Astrocyte of the cerebellum (primary cell): ENCODE measurements at regions not wholly inside any gene's neighbourhood (a gene's known extent, or its start where the extent isn't known, plus 50 kb on each side); places are given as distances from the start of the nearest gene placed in this dataset.

Experiments used
- DNase-seq: peaks from one replicate; pipeline ENCODE4 v3.0.0-alpha.2; 2011; ENCODE audit warnings: low read depth
- H3K4me3 ChIP-seq: 2 replicates; pipeline ENCODE4 v1.5.1; 2011; ENCODE audit warnings: mild to moderate bottlenecking, low read depth, low read length, moderate library complexity
- CTCF ChIP-seq: IDR thresholded peaks from 2 replicates; pipeline ENCODE4 v1.5.1; 2012; ENCODE audit warnings: low read length, low read depth, moderate library complexity, mild to moderate bottlenecking; ENCODE audit errors: missing control alignments
- in situ Hi-C: cut with HindIII; loops from 2 replicates; pipeline ENCODE4 v1.10.0; 2017; ENCODE audit warnings: low sequenced_read_pairs

- H3K4me3 ChIP-seq, result no peak overlapping the region
- in situ Hi-C loops, result no loop called here
- no peak for DNase-seq
- no peak for TF ChIP-seq CTCF
Measured at GRCh38 chr3:191148131-191148530, 50.9 kb upstream of the OSTN start.

- H3K4me3 ChIP-seq, result no peak overlapping the region
- TF ChIP-seq CTCF, result no peak
- in situ Hi-C loops, result no loop called here
- DNase-seq, result no peak
Measured at GRCh38 chr3:191143224-191143623, 55.8 kb upstream of the OSTN start.

- no peak for TF ChIP-seq CTCF
- DNase-seq, result peak; percentile 34
- in situ Hi-C loops, result no loop called here
- H3K4me3 ChIP-seq, result no peak overlapping the region
Measured at GRCh38 chr3:191141728-191142127, 57.3 kb upstream of the OSTN start.

- in situ Hi-C loops, result no loop called here
- DNase-seq, result no peak
- H3K4me3 ChIP-seq, result no peak overlapping the region
- no peak for TF ChIP-seq CTCF
Measured at GRCh38 chr3:191139736-191140135, 59.3 kb upstream of the OSTN start.

- no peak for TF ChIP-seq CTCF
- DNase-seq, result no peak
- in situ Hi-C loops, result no loop called here
- no peak overlapping the region for H3K4me3 ChIP-seq
Measured at GRCh38 chr3:191138937-191139336, 60.1 kb upstream of the OSTN start.

GRCh38 chr3:191137708-191138107 lies 61.3 kb upstream of the OSTN start:
- no peak for TF ChIP-seq CTCF
- DNase-seq, result no peak
- no peak overlapping the region for H3K4me3 ChIP-seq
- in situ Hi-C loops, result no loop called here

- peak; percentile 29 for TF ChIP-seq CTCF
- in situ Hi-C loops, result no loop called here
- H3K4me3 ChIP-seq, result no peak overlapping the region
- DNase-seq, result no peak
Measured at GRCh38 chr3:191136347-191136746, 62.7 kb upstream of the OSTN start.
